ENCODE measurements at regions not wholly inside any gene's neighbourhood (a gene's known extent, or its start where the extent isn't known, plus 50 kb on each side); places are given as distances from the start of the nearest gene placed in this dataset.

GRCh38 chr5:171710451-171711024 is 75.1 kb upstream of the SMIM23 start:
- Histone ChIP-seq H3K4ac (replicated peaks; ENCODE audit: insufficient read length, low read depth, low read length) (no peak overlapping the region), H3K14ac (ENCODE audit: insufficient read length) (no peak overlapping the region), H2BK120ac (replicated peaks; ENCODE audit: low read depth, low read length) (no peak overlapping the region), H3K23me2 (ENCODE audit: low read depth, low read length) (no peaks in the 10 kb centered on the region), H3K56ac (replicated peaks; ENCODE audit: insufficient read length, low read depth, low read length) (no peak overlapping the region), H3K79me2 (ENCODE audit: control insufficient read depth in 1 of 2, insufficient read depth in 2 of 2, low read length in 2 of 2) (no peaks in the 10 kb centered on the region), H2BK15ac (ENCODE audit: low read length) (no peak overlapping the region), H3K79me1 (ENCODE audit: low read depth, low read length) (no peaks in the 10 kb centered on the region), H3K23ac (ENCODE audit: insufficient read length) (no peak overlapping the region), H4K5ac (ENCODE audit: insufficient read length, low read depth, low read length) (no peak overlapping the region), H2AK5ac (ENCODE audit: low read depth, low read length) (no peak overlapping the region), H3K27ac (ENCODE audit: low read depth, low read length) (no peak overlapping the region), H3K4me2 (ENCODE audit: insufficient read depth in 1 of 2, low read depth in 2 of 2, low read length in 2 of 2) (no peak overlapping the region), H4K91ac (replicated peaks; ENCODE audit: insufficient read length, low read length) (no peak overlapping the region), H3K27me3 (replicated peaks in 1 of 4; ENCODE audit: control insufficient read depth in 3 of 4, extremely low read depth in 1 of 4, insufficient read depth in 3 of 4, low read length in 3 of 4) (no peaks in the 10 kb centered on the region; a peak in 1 of 7 replicates), H3K9ac (replicated peaks in 1 of 4; ENCODE audit: extremely low read depth in 1 of 4, low read depth in 3 of 4, low read length in 3 of 4) (no peak overlapping the region), H3K4me3 (ENCODE audit: extremely low read depth in 1 of 4, insufficient read depth in 2 of 4, low read depth in 3 of 4, low read length in 4 of 4) (no peak overlapping the region), H4K20me1 (replicated peaks in 1 of 2; ENCODE audit: control insufficient read depth in 1 of 2, insufficient read depth in 2 of 2, low read length in 2 of 2) (no peaks in the 10 kb centered on the region), H2BK20ac (ENCODE audit: low read length) (no peak overlapping the region), H4K8ac (ENCODE audit: extremely low read depth, insufficient read depth, low read length) (no peak overlapping the region), H2AFZ (ENCODE audit: low read length) (peak overlapping the region; percentile 31; the same call in 1 of the 2 replicates), H2BK12ac (ENCODE audit: low read depth, low read length) (no peak overlapping the region), H3K18ac (ENCODE audit: extremely low read depth, low read length) (no peak overlapping the region), H3K4me1 (replicated peaks in 1 of 4; ENCODE audit: control insufficient read depth in 3 of 4, insufficient read depth in 4 of 4, low read length in 3 of 4) (0 out of 7 replicates have a peak, but pooled peaks cover 0 to 2% (median 0%) of the 10 kb centered on the region in 4 experiments), H3K36me3 (ENCODE audit: control insufficient read depth in 2 of 4, insufficient read depth in 4 of 4, low read length in 3 of 4) (no peaks in the 10 kb centered on the region), H3K9me3 (ENCODE audit: insufficient read depth in 2 of 2, low read depth in 1 of 2, low read length in 1 of 2) (0 out of 4 replicates have a peak, but pooled peaks cover 0 to 3% of the 10 kb centered on the region in 2 experiments), H2BK5ac (ENCODE audit: low read depth, low read length) (no peak overlapping the region)
- POLR2A ChIA-PET (ENCODE audit: partially characterized antibody) = no interaction called here
- no peak for FAIRE-seq
- CTCF ChIA-PET (ENCODE audit: partially characterized antibody) = interaction anchor here (0.9 to 1.2 kb wide), 2 partner anchors 30 to 71 kb away, joined by 3 read pairs; no protein-coding TSS in a partner anchor
- 85% methylated on average over 5 of the region's 5 CpGs; no CpG with 5 or more reads in 1 of the 2 experiments for WGBS, 2 experiments (ENCODE audit: extremely low coverage in 1 of 2, insufficient coverage in 1 of 2, insufficient read length in 1 of 2, insufficient replicate concordance in 2 of 2, low coverage in 1 of 2, low lambda C conversion rate in 2 of 2, missing lambda C conversion rate in 1 of 2)
- no peak for TF ChIP-seq BRCA1 (IDR thresholded peaks at IDR 0.05; ENCODE audit: low read depth, low read length)
- no peak for TF ChIP-seq SP2 (IDR thresholded peaks at IDR 0.05; ENCODE audit: low read length)
- no peak for TF ChIP-seq YY1 (IDR thresholded peaks at IDR 0.05; ENCODE audit: low read depth, low read length)
- TF ChIP-seq, protein P1, sequence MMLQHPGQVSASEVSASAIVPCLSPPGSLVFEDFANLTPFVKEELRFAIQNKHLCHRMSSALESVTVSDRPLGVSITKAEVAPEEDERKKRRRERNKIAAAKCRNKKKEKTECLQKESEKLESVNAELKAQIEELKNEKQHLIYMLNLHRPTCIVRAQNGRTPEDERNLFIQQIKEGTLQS (IDR thresholded peaks at IDR 0.05; ENCODE audit: insufficient read depth, low read depth, low read length) = no peak
- TF ChIP-seq SP1 (IDR thresholded peaks at IDR 0.05; ENCODE audit: low read depth, low read length) = no peak
- no peak for TF ChIP-seq CHD2 (IDR thresholded peaks at IDR 0.05; ENCODE audit: low read length)
- TF ChIP-seq MAX (IDR thresholded peaks at IDR 0.05) = no peak
- no peak for TF ChIP-seq SIN3A (conservative IDR thresholded peaks at IDR 0.05 in 1 of 2, IDR thresholded peaks at IDR 0.05 in 1 of 2; ENCODE audit: low read depth in 1 of 2, low read length in 2 of 2)
- TF ChIP-seq JUND (IDR thresholded peaks at IDR 0.05; ENCODE audit: low read length) = no peak
- peak in 1 of 2 experiments; percentile 39 for DNase-seq (ENCODE audit: low read depth in 1 of 2, low spot score in 2 of 2)

Data from H1 (cell line).